Glutamatergic neuron (in vitro differentiated cells): ENCODE measurements at regions not wholly inside any gene's neighbourhood (a gene's known extent, or its start where the extent isn't known, plus 50 kb on each side); places are given as distances from the start of the nearest gene placed in this dataset.
A peak's percentile ranks its signal among the peaks of the same experiment; 100 is the strongest.
"Not testable (repeated sequence)": the region's sequence is repeated elsewhere in the genome, so short reads cannot be mapped to it uniquely, and the experiment has no call there.

Source experiments
- DNase-seq: peaks from one replicate; pipeline ENCODE4 v3.0.0; 2022
- H3K27ac Mint-ChIP-seq: one replicate; pipeline ENCODE4 v1.8.0; 2020; ENCODE audit warnings: mild to moderate bottlenecking, mixed read lengths, inconsistent platforms; ENCODE audit not compliant: unreplicated experiment
- H3K27me3 Mint-ChIP-seq: one replicate; pipeline ENCODE4 v1.8.0; 2020; ENCODE audit warnings: mild to moderate bottlenecking, moderate library complexity, mixed read lengths, inconsistent platforms; ENCODE audit not compliant: unreplicated experiment
- H3K36me3 Mint-ChIP-seq: one replicate; pipeline ENCODE4 v1.8.0; 2020; ENCODE audit warnings: mild to moderate bottlenecking, mixed read lengths, inconsistent platforms; ENCODE audit not compliant: unreplicated experiment
- H3K4me1 Mint-ChIP-seq: one replicate; pipeline ENCODE4 v1.8.0; 2020; ENCODE audit warnings: mild to moderate bottlenecking, low read depth, mixed read lengths, inconsistent platforms; ENCODE audit not compliant: unreplicated experiment
- H3K4me3 Mint-ChIP-seq: one replicate; pipeline ENCODE4 v1.8.0; 2020; ENCODE audit warnings: mild to moderate bottlenecking, mixed read lengths, inconsistent platforms; ENCODE audit not compliant: unreplicated experiment
- H3K9me3 Mint-ChIP-seq: one replicate; pipeline ENCODE4 v1.8.0; 2020; ENCODE audit warnings: mild to moderate bottlenecking, moderate library complexity, mixed read lengths, inconsistent platforms; ENCODE audit not compliant: unreplicated experiment
- CTCF ChIP-seq: fragments of 200-600 bp; sonication (generic); IDR thresholded peaks from one replicate; pipeline ENCODE4 v1.5.0; 2021; ENCODE audit not compliant: partially characterized antibody, unreplicated experiment

- TF ChIP-seq CTCF, result no peak
- no peaks in the 10 kb centered on the region for H3K9me3 Mint-ChIP-seq
- H3K27ac Mint-ChIP-seq, result no peak overlapping the region
- peaks cover 13% of the 10 kb centered on the region for H3K4me1 Mint-ChIP-seq
- no peak overlapping the region for H3K4me3 Mint-ChIP-seq
- H3K36me3 Mint-ChIP-seq, result no peaks in the 10 kb centered on the region
- no peaks in the 10 kb centered on the region for H3K27me3 Mint-ChIP-seq
- DNase-seq, result no peak
Observed at GRCh38 chr12:74780182-74780849, 242.7 kb downstream of the ATXN7L3B start.

- not testable (repeated sequence) for H3K9me3 Mint-ChIP-seq, H3K36me3 Mint-ChIP-seq
- H3K4me1 Mint-ChIP-seq, result peaks cover 13% of the 10 kb centered on the region
Observed at GRCh38 chr12:74780850-74781241, 243.2 kb downstream of the ATXN7L3B start.

GRCh38 chr12:74781991-74782485, 244.4 kb downstream of the ATXN7L3B start:
- Mint-ChIP-seq H3K36me3 (no peaks in the 10 kb centered on the region), H3K27ac (peak overlapping the region; percentile 59), H3K27me3 (no peaks in the 10 kb centered on the region), H3K9me3 (no peaks in the 10 kb centered on the region), H3K4me3 (no peak overlapping the region), H3K4me1 (peaks cover 13% of the 10 kb centered on the region)
- no peak for DNase-seq
- TF ChIP-seq CTCF, result no peak

More at GRCh38 chr12:74780850-74781241, 243.2 kb downstream of the ATXN7L3B start:
- DNase-seq, H3K4me3 Mint-ChIP-seq, H3K27me3 Mint-ChIP-seq, H3K27ac Mint-ChIP-seq: not testable (repeated sequence)

GRCh38 chr12:74790931-74791330, 253.3 kb downstream of the ATXN7L3B start:
- no peaks in the 10 kb centered on the region for H3K4me1 Mint-ChIP-seq
- no peak for DNase-seq
- TF ChIP-seq CTCF, result no peak

GRCh38 chr12:74791365-74791764, 253.7 kb downstream of the ATXN7L3B start:
- H3K4me1 Mint-ChIP-seq, result no peaks in the 10 kb centered on the region
- no peak for DNase-seq
- H3K27ac Mint-ChIP-seq, result no peak overlapping the region
- no peak overlapping the region for H3K4me3 Mint-ChIP-seq
- H3K27me3 Mint-ChIP-seq, result no peaks in the 10 kb centered on the region
- no peaks in the 10 kb centered on the region for H3K36me3 Mint-ChIP-seq
- no peak for TF ChIP-seq CTCF
- no peaks in the 10 kb centered on the region for H3K9me3 Mint-ChIP-seq

More at GRCh38 chr12:74790931-74791330, 253.3 kb downstream of the ATXN7L3B start:
- no peaks in the 10 kb centered on the region for H3K36me3 Mint-ChIP-seq
- no peaks in the 10 kb centered on the region for H3K9me3 Mint-ChIP-seq
- no peak overlapping the region for H3K27ac Mint-ChIP-seq
- H3K4me3 Mint-ChIP-seq, result no peak overlapping the region
- H3K27me3 Mint-ChIP-seq, result no peaks in the 10 kb centered on the region
